GM12872 (cell line): ENCODE measurements at regions not wholly inside any gene's neighbourhood (a gene's known extent, or its start where the extent isn't known, plus 50 kb on each side); places are given as distances from the start of the nearest gene placed in this dataset.

Experiments used
- CTCF ChIP-seq: IDR thresholded peaks from 3 replicates; pipeline ENCODE4 v1.5.1; 2011; ENCODE audit warnings: low read depth, mild to moderate bottlenecking, low read length, moderate library complexity; ENCODE audit not compliant: insufficient read depth

GRCh38 chr13:21932578-21932977, 261.7 kb downstream of the FGF9 start:
- TF ChIP-seq CTCF, result no peak

GRCh38 chr13:21932996-21933395, 262.1 kb downstream of the FGF9 start:
- no peak for TF ChIP-seq CTCF

- TF ChIP-seq CTCF, result no peak
Measured at GRCh38 chr13:21934284-21934683, 263.4 kb downstream of the FGF9 start.

GRCh38 chr13:21936674-21937073, 265.8 kb downstream of the FGF9 start:
- TF ChIP-seq CTCF, result no peak

GRCh38 chr13:21938168-21938567, 267.3 kb downstream of the FGF9 start:
- TF ChIP-seq CTCF, result no peak

- TF ChIP-seq CTCF, result no peak
Measured at GRCh38 chr13:21938636-21939035, 267.8 kb downstream of the FGF9 start.

GRCh38 chr13:21942061-21942460, 271.2 kb downstream of the FGF9 start:
- TF ChIP-seq CTCF, result no peak

- TF ChIP-seq CTCF, result no peak
Measured at GRCh38 chr13:21944610-21945009, 273.7 kb downstream of the FGF9 start.
